CD4-positive, alpha-beta T cell treated with Interleukin-15 for 4 hours (primary cell): ENCODE measurements at regions not wholly inside any gene's neighbourhood (a gene's known extent, or its start where the extent isn't known, plus 50 kb on each side); places are given as distances from the start of the nearest gene placed in this dataset.
"Not testable (repeated sequence)": the region's sequence is repeated elsewhere in the genome, so short reads cannot be mapped to it uniquely, and the experiment has no call there.

Experiments
- DNase-seq: peaks from one replicate; pipeline ENCODE4 v3.0.0-alpha.2; 2020; ENCODE audit warnings: low spot score

DNA sequence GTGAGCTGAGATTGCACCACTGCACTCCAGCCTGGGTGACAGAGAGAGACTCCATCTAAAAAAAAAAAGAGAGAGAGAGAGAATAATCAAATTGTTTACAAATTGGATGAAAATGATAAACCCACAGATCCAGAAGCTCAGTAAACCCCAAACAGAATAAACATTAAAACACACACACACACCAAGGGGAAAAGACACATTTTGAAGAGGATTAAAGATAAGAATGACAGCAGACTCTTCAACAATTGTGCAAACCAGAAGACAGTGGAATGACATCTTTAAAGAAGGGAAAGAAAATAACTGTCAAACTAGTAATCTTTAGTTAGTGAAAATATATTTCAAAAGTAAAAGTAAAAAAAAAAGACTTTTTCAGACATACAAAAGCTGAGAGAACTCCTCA is 64.4 kb upstream of the RPL38 start:
- no peak for DNase-seq

DNA sequence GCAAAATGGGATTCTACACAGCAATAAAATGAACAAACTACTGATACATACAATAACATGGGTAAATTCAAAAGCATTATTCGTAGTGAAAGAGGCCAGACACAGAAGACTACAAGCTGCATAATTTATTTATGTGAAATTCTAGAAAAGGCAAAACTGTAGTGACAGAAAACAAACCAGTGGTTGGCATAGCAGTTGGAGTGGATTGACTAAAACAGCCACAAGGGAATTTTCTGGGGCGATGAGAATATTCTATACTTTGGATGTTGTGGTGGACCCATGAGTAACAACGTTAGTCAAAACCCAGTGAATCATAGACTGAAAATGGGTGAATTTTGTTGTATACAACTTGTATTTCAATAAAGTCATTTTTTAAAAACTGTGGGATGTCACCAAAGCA is 63.2 kb upstream of the RPL38 start:
- DNase-seq: no peak

DNA sequence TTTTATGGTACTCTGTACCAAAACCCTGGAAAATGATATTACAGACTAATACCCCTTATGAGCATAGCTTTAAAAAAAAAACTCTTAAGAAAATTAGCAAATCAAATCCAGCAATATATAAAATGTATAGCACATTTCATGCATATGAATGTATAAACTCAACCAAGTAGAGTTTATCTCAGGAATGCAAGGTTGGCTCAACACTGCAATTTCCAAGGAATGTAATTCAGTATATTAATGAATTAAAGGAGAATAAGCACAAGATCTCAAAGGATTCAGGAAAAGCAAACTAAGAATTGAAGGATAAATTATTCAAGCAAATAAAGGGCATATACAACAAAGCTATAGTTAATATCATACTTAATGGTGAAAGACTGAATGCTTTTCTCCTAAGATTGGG is 61.9 kb upstream of the RPL38 start:
- no peak for DNase-seq

DNA sequence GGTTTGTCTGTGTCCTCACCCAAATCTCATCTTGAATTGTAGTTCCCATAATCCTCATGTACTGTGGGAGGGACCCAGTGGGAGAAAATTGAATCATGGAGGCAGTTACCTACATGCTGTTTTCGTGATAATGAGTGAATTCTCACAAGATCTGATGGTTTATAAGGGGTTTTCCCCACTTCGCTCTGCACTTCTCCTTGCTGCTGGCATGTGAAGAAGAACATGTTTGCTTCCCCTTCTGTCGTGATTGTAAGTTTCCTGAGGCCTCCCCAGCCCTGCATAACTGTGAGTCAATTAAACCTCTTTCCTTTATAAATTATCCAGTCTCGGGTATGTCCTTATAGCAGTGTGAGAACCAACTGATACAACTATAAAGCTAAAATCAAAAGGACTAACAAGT is 60.2 kb upstream of the RPL38 start:
- not testable (repeated sequence) for DNase-seq

DNA sequence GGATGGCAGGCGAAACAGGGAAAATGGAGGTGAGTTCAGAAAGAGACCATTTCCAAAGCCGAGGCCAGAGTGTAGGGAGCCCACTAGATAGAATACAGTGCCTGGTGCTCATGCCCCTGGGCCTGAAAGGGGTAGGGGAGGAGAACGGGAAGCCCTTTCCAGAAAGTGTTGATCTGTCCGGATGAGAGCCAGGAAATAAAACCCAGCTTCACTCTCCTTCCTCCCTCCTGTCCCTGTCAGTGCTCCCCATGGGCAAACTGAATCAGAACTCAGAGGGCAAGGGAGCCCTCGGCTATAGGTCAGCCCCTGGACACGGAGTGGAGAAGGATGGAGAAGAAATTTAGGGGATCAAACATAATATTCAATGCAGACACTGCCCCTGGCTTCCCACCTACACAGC is 57.7 kb upstream of the RPL38 start:
- no peak for DNase-seq

DNA sequence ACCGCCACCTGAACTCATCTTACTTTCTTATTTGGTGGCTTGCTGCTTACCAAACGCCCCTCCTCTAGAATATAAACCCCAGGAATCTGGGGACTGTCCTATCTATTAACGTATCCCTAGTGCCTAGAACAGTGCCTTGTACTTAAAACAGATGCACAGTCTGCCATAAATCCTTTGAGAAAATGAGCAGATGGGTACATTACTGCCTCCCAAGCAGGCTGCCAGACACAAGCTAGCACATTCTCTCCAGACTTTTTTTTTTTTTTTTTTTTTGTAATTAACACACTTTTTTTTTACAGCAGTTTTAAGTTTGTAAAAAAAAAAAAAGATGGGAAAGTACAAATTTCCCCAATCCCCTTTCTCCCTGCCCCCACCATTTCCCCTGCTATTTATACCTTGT is 57.3 kb upstream of the RPL38 start:
- no peak for DNase-seq

DNA sequence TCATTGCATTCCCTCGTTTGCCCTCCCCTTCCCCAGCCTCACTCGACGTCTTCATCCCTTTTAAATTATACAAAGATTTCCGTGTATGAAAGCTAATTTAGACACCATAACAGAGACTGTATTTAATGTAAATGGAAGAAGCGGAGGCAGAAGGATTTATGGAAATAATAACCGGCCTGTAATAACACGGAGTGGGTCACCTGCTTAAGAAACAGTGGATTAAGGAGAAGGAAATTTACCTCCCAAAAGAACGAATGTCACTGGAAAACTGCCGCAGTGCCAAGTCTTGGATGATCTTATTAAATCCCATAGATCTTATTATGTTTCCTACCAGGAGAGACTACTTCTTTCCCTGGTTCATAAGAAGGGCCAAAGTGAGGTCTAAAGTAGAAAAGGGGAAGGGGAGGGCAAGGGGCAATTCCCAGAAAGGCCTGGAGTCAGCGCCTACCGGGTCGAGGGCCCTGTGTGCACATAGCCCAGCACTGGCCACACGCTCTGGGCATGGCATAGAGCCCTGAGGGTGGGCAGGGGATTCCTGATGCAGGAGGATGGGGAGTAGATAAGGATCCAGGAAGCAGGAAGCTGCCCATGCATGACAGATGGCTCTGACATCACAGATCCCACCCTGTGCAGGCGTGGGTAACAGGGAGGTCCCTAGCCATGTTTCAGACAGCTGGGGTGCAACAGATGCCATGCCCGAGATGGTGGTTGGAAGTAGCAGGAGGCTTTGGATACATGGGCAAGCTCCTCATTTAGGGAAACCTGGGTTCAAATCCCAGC is 56.2 kb upstream of the RPL38 start:
- no peak for DNase-seq

DNA sequence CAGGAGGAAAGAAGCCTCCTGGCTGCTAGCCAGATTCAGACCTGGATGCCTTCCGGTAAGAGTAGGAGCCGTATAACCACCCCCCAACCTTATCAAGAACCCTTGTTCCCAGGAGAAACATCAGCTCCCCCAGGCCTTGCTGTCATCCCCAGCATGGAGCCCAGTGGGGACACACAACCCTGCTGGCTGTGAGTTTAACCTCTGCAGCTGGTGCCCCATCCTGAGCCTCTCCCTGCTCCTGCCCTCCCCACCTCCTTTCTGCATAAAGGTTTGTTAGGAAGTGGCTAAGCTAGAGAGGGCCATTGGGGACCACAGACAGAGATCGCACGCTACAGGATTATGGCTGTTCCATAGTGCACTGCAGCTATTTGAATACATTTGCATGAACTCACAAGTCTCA is 55.5 kb upstream of the RPL38 start:
- DNase-seq: no peak

DNA sequence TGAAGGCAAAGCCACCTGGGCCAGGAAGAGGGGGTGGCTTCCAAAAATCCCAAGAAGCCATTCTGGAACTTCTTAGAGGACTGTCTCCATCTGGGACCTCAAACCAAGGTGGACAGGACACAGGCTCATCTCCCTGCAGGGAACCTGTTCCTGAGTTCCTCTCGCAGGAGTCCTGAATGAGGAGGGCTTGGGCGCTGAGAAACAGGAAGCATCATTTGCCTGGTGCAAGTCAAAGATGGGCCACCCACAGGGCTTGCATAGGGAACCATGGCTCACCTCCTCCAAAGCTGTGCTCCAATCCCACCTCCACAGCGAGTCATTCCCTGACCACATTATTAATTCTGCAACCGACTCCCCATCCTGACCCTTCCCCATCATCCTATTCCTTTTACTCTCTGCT is 55.0 kb upstream of the RPL38 start:
- no peak for DNase-seq

DNA sequence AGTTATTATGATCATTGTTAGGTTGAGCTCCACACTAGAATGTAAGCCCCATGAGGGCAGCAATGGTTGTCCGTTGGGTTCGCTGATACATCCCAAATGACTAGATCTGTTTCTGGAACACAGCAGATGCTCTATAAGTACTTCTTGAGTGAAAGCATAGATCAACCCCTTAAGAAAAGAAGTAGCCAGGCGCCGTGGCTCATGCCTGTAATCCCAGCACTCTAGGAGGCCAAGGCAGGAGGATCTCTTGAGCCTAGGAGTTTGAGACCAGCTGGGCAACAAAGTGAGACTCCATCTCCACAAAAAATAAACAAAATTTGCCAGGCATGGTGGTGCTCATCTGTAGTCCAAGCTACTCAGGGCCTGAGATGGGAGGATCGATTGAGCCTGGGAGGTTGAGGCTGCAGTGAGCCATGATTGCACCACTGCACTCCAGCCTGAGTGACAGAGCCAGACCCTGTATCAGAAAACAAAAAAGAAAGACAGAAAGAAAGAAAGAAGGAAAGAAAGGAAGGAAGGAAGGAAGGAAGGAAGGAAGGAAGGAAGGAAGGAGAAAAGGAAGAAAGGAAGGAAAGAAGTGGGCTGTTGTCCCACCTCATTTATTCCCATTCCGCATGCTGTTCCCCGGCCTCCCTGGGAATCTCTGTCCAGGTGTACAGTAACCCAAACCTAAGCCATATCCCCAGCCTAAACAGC is 54.4 kb upstream of the RPL38 start:
- no peak for DNase-seq

DNA sequence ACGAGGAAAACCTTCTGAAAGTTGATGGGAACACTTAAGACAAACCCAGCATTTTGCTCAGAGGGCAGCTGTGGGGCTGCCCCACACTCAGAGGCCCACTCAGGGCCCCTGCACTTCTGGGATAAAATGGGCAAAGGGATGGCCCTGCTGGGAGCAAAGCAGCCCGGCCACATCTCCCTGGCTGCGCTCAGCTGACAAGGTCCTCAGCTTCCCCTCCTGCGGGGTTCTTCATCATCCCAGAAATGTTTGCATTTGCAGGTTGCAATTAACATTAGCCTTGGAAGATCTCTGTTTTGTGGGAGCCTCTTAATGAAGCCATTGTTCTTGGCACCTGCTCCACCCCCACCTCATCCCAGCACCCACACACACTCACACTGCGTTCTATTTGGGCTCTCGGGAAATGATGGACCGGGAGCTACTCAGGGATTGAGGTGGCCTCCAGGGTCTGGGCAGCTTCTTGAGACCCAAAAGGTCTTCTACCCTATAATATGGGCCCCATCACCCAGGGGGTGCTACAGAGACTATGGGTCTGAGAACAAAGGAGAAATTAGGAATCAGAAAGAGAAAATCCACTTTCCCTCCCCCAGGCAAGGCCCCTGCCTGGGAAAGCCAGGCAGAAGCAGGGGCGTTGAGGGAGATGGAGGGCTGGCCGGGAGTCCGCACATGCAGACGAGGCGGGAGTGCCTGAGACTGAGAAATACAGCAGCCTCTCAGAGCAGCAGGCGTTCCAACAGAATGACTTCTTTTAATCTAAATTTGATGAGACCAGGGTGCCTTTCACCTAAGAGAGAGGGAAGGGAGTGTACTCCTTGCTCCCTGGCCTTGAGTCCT is 53.7 kb upstream of the RPL38 start:
- no peak for DNase-seq

DNA sequence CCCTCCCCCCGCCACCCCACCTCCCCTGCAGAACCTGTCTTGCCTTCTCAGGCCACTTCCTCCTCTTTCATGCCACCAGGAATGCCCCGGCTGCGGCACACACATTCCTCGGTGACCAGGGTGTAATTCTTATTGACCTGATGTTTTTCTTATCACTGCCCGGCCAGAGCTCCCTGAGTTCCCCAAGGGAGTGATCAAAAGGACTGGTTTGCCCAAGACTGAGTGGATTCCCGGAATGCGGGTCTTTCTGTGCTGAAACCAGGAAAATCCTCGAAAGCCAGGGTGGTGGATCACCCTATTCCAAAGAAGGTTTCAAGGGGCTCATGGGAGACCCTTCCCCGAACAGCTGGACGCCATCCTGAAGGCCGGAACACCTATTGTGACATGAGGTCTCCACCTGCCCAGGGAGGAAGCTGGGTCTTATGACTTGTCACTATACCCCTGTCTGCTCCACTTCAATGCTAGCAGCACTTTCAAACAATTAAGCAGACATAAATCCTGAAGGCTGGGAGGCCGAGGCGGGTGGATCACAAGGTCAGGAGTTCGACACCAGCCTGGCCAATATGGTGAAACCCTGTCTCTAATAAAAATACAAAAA is 53.0 kb upstream of the RPL38 start:
- no peak for DNase-seq

DNA sequence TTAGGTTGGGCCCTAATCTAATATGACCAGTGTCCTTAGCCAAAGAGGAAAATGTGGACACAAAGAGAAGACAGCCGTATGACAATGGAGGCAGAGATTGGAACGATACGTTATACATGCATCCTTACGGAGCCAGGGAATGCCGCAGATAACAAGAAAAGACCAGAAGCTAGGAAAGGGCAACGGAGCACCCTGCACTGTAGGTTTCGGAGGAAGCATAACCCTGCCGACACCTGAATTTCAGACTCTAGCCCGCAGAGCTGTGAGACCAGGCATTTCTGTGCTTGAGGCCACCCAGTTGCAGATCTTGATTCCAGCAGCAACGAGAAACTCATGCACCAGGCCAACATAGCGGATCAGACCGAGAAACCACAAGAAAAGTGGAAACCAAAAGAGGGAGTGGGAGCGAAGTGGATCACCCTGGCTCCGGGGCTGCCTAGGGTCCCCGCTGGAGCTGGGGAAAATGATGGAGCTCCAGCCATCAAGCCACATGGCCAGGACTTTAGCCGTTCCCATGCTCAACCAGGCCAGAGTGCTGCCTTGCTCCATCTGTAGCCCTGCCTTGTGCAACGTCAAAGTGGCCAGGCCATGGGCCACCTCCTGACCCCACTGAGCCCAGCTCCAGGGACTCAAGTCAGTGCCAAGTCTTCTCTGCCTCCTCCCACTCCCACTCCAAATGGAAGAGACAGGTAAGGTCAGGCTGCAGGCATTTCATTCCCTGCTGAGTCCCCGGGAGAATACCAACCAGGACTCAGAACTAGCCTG is 51.7 kb upstream of the RPL38 start:
- DNase-seq: no peak

DNA sequence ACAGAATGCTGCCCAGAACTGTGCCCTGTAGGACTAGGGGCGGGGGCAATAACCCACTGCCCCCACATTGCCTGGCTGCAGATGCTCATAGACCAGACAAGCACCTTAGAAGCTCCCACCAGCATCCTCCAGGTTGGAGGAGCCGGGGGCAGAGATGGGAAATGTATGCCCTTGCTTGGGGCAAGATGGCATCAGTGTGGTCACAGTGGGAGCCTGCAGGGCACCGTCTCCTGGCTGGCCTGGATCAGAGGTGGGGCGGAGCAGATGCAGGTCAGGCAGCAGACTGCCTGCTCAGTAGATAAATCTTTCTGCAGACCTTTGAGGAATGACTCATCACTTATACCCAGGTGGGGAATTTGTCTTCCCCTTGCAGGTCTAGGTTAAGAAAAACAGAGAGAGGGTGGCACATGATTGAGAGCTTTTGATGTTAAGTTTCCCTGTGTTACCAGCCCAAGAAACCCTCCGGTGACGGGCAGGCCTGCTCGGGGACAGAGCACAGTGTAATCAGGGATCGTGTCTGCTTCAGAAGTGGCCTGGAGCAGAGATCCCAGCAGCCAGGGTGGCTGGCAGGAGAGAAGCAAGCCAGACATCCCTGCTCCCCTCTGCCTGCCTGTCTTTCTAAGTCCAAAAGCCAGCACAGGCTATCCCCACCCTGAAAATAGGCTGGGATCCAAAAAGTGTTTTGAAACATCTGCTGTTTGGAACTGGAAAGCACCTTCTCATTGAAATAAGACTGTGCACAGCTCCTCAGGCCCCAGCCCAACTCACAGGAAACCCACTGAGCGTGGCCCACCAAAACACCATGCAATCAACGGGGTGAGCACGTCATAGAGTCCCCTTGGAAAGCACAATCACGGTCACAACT is 50.7 kb upstream of the RPL38 start:
- DNase-seq: no peak

DNA sequence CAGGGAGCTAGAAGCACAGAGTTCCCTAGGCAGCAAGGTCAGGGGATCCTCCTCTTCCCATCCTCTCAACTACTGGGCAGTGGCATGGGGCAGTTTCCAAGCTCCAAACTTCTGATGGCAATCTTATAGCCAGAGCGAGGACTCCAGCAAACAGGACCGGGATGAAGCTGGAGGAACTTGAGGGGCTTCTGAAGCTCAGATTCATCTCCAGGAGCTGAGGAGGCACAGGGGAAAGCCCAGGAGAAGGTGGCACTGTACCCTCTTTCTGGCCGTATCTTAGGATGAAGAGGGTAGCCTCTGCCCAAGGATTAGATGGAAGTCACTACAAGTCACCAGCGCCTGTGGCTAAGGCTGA is 50.0 kb upstream of the RPL38 start:
- no peak for DNase-seq
